Skin of body (tissue), 1 donor: ENCODE measurements at regions not wholly inside any gene's neighbourhood (a gene's known extent, or its start where the extent isn't known, plus 50 kb on each side); places are given as distances from the start of the nearest gene placed in this dataset.

Source experiments
- DNase-seq: peaks from one replicate; lab custom pipeline; 2025; lab: John Stamatoyannopoulos, UW

- DNase-seq = no peak
These were observed 218.2 kb upstream of the FMR1 start for GRCh38 chrX:147693511-147693910.

DNA sequence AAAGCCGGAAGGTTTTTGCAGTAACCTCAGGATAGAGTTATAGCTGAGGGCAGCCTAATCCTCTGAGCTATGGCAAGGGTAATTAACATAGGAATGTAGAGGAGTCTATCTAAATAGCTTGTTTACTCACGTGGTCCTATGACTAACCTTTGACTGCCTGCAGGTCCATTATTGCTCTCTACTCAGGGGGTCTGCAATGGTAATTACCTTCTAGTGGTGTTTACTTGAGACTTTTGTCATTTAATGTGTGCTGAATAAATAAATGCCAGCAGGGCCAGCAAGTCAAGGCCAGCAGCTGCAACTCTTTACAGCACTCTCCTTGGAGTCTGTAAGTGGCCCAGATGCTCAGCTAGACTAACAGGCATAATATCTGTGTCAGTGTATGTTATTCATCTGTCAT, 212.7 kb upstream of the FMR1 start:
- DNase-seq = no peak

DNA sequence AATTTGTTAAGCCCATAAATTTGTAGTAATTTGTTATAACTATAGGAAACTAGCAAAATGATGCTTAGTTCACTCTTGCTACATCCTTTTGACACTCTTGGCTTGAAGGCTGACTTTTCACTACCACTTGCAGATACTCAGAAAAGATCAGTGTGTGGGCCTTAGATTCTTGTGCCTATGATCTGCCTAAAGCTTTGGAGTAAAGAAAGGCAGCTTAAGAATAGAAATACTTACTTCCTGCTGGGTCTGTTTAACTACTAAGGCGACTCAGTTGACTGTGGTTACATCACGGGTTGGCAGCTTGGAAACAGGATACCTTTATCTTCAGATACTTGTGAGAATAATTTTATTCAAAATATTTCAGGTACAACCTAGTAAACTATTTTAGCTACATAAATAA, 201.4 kb upstream of the FMR1 start:
- DNase-seq = no peak

DNA sequence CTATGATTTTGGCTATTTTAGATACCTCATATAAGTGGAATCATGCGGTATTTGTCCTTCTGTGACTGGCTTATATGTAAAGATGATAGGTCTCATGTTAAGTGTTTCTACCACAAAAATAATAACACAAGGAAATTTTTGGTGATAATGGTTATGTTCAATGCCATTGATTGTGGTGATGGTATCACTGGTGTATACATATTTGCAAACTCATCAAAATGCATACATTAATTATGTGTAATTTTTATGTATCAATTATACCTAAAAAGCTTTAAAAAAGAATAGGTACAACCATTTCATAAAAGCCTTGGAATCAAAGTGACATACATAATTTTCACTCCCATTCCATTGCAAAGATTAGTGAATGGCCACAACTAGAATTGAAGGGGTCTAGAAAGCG, 178.3 kb upstream of the FMR1 start:
- no peak for DNase-seq

- no peak for DNase-seq
These were observed 176.4 kb upstream of the FMR1 start for GRCh38 chrX:147735364-147735763.

DNA sequence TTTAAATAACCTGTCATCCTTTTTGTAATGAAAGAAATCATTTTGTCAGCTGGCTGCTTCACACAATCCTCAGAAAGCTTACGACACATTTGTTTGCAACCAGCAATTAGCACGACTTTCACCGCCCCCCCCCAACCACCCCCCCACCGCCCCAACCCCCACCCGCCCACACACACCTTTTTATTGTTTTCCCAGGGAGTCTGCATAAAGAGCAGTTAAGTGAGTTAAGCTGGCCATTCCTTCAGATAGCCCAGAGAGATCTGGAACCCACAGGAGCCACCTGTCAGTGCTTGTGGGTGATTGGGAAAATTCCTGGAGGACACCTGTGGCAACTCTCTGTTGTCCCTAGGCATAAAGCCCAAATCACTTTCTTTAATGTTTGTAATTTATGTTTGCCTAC, 175.7 kb upstream of the FMR1 start:
- DNase-seq = no peak

DNA sequence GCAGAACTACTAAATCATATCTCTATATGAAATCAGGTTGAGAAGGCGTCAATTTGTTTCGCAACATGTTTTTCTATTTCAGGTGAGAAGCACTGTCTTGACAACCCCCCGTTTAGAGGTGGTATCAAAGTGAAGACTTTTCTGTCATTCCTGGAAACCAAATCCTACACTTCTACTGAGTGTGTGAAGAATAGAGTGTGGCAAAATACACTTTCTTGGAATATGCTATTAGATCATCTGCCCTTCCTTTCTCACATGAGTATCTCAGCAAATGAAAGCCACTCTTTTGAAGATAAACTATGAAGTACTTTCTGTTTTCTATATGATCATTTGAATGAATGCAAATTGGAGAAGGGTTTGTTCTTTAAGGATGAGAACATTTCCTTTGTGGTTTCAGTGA, 174.0 kb upstream of the FMR1 start:
- DNase-seq = no peak

GRCh38 chrX:147738265-147738664, 173.5 kb upstream of the FMR1 start:
- DNase-seq = no peak

DNA sequence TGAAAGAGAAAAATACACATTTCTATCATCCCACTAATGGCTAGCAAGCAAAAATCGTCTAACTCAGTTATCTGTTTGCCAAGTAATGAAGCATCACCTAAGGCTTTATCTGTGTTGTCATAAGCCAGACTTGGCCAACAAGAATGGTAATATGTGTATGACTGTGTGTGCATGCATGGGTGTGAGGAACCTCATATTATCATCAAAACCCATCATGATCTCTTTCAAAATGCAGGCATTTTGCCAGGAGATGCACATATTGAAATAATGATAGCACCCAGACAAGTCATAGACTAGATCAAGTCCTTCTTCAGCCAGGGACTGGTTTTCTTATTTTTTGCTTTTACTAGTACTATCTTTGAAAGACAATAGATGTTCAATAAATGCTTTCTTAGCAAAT, 172.5 kb upstream of the FMR1 start:
- DNase-seq = no peak

DNA sequence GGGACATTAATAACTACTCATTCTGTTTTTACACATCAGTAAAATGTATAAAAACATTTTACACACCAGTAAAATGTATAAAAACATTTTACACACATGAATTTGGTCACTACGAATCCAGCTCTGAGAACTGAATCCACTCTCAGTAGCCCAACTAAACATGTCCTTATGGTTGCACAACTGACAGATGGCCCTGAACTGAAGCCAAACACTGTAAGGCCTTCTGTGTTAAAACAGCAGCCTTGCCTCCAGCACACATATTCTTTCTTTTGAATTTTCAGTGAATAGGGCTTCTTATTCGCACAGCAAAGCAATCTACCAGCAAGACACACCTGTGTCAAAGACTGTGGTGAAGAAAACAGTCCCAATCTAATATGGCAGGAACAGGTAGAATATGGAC, 169.9 kb upstream of the FMR1 start:
- no peak for DNase-seq

- DNase-seq = no peak
These were observed 162.4 kb upstream of the FMR1 start for GRCh38 chrX:147749308-147749707.

- DNase-seq = no peak
These were observed 154.0 kb upstream of the FMR1 start for GRCh38 chrX:147757750-147758149.

DNA sequence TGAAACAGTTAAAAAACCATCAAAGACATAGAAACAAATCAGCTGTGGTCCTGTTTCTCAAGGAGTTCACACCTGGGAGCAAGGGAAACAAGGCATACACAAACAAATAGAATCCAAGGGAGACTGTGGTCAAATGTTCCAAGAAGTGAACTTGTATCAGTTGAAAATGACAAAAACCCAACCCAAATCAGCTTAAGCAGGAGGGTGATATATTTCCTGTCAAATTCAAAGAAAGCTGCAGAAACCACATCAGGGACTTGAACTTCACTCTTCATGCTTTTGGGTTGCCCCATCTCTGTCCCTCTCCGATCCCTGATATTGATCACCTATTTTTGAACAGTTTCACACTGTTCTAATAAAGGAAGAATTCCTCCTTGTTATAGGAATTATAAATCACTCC, 148.6 kb upstream of the FMR1 start:
- no peak for DNase-seq

- DNase-seq = no peak
These were observed 146.9 kb upstream of the FMR1 start for GRCh38 chrX:147764868-147765267.

- DNase-seq = no peak
These were observed 140.9 kb upstream of the FMR1 start for GRCh38 chrX:147770858-147771257.

- no peak for DNase-seq
These were observed 134.7 kb upstream of the FMR1 start for GRCh38 chrX:147776988-147777387.

DNA sequence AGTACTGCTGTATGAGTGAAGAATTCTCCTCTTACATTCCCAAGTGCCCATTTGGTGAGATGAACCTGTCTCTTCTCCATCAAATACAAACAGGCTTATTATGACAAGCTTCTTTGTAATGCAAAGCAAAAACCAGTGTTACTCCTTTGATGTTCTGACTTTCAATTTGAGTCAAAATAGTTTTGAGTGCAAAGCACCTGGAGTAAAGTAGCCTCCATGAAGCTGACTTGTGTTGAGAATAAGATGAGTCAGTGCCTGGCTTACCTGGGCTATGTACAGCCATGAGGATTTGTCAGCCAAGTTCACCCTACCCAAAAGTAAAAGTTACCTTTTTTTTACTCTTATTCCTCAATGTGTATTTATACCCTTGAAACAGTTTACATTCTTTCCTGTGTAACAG, 132.5 kb upstream of the FMR1 start:
- DNase-seq = no peak

DNA sequence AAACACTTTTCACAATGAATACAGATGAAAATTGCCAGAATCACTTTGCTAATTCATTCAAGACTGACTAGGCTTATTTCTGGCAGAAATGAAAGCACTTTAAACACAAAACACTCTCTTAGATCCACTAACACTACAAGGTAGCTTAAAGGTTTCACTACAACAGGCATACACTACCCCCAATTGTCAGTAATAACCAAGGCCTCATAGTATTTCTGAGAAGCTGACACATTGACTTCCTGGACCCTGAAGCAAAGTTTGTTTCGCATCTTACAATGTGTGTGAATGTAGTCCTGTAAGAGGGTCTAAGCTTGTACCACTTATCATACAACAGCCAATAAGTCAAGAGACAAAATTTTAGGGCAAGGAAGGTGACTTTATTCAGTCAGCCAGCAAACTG, 129.9 kb upstream of the FMR1 start:
- no peak for DNase-seq

DNA sequence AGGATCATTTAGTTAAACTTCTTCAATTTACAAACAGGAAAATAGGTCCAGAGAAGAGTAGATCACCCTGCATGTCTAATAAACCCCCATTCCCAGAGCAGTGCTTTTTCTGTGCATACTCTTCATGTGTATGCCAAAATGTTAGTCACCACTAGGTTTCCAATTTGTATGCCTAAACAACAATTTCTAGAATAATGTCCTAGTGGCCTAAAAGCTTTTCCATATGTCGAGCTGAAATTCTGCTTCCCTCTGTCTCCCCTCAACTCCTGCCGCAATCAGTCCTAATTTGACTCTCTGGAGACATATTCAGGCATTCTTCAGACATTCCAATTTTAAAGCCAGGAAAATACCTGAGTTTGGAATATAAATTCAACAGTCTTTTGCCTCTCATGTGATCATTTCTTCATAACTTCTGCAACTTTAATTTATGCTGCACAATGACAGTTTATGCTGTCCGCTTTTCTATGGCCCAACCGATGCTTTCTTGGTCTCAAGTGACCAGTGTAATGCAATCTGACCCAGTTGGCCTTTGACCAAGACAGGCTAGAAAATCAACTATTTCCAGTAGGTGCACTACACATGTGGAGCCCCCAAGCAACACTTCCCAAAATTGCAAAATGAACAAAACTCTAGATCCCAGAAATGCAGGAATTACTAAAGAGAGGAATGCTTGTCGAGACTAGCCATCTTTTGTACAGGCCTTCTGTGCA, 122.9 kb upstream of the FMR1 start:
- no peak for DNase-seq

- DNase-seq = no peak
These were observed 111.1 kb upstream of the FMR1 start for GRCh38 chrX:147800663-147801062.

DNA sequence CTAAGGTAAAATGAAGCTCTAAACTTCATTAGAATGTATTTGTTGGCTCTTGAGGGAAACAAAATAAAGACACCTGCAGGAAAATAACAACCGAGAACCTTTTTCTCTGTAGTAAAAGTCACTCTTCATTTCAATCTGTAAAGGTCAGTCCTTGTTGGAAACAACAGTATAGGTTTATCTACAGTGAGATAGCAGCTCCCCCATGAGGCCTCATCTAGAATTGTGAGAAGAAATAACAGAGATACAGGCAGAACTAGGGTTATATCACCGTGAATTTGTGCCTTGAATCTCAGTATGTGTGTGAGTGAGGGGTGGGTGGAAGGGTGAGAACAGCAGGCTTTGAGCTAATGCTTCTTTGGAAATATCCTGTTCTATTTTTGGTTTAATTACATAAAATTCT, 107.8 kb upstream of the FMR1 start:
- no peak for DNase-seq

DNA sequence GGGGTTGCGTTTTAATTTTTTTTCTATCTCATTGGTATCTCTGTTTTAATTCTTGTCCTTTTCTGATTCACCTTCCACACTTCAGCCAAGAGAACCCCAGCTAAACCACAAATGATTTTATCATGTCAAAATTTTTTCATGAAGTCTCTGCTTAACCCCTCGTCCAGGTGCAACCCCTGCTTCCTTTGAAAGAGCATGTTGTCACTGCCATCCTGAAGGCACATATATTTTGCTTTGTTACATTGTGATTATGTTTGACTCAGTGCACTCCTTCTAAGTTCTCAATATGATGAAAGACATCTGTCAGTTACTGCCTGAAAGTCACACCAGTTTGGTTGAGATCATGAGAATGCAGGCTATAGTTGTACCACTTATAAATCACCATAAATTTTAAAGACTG, 99.9 kb upstream of the FMR1 start:
- no peak for DNase-seq

- no peak for DNase-seq
These were observed 84.6 kb upstream of the FMR1 start for GRCh38 chrX:147827070-147827469.

DNA sequence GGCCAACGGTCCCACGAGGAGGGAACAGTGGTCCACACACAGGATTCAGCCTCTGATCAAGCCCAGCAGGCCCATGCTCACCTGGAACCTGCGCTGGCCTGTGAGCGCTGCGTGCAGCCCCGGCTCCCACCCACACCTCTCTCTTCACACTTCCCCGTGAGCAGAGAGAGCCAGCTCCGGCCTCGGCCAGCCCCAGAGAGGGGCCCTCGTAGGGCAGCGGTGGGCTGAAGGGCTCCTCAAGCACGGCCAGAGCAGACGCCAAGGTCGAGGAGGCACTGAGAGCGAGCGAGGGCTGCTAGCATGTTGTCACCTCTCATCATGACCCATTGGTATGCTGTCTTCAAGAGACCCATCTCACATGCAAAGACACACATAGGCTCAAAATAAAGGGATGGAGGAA, 83.0 kb upstream of the FMR1 start:
- no peak for DNase-seq
